H9 (cell line): ENCODE measurements at regions not wholly inside any gene's neighbourhood (a gene's known extent, or its start where the extent isn't known, plus 50 kb on each side); places are given as distances from the start of the nearest gene placed in this dataset.
"Not testable (repeated sequence)": the region's sequence is repeated elsewhere in the genome, so short reads cannot be mapped to it uniquely, and the experiment has no call there.

Source experiments
- DNase-seq: peaks from one replicate; pipeline ENCODE4 v3.0.0-alpha.2; 2017
- H2AFZ ChIP-seq: one replicate; pipeline ENCODE4 v1.6.1; 2013; ENCODE audit warnings: mild to moderate bottlenecking, low read length, control low read depth, moderate library complexity
- H2AK5ac ChIP-seq: 2 replicates; pipeline ENCODE4 v1.6.1; 2013; ENCODE audit warnings: low read length, control low read depth, mixed read lengths; ENCODE audit not compliant: insufficient read length
- H2BK120ac ChIP-seq: one replicate; pipeline ENCODE4 v1.6.1; 2013; ENCODE audit warnings: low read depth, mild to moderate bottlenecking, low read length, control low read depth, inconsistent platforms; ENCODE audit not compliant: poor library complexity, severe bottlenecking
- H2BK12ac ChIP-seq: 2 replicates; pipeline ENCODE4 v1.6.1; 2013; ENCODE audit warnings: low read length, control low read depth, mixed read lengths, low read depth; ENCODE audit not compliant: insufficient read length
- H2BK15ac ChIP-seq: 2 replicates; pipeline ENCODE4 v1.6.1; 2013; ENCODE audit warnings: low read depth, low read length, control low read depth
- H2BK20ac ChIP-seq: one replicate; pipeline ENCODE4 v1.6.1; 2013; ENCODE audit warnings: low read depth, mild to moderate bottlenecking, low read length, control low read depth, inconsistent platforms; ENCODE audit not compliant: poor library complexity, severe bottlenecking
- H2BK5ac ChIP-seq: 2 replicates; pipeline ENCODE4 v1.6.1; 2013; ENCODE audit warnings: low read length, control low read depth, mixed read lengths; ENCODE audit not compliant: insufficient read length
- H3K14ac ChIP-seq: 2 replicates; pipeline ENCODE4 v1.6.1; 2013; ENCODE audit warnings: low read length, control low read depth; ENCODE audit not compliant: insufficient read depth
- H3K18ac ChIP-seq: 2 replicates; pipeline ENCODE4 v1.6.1; 2013; ENCODE audit warnings: low read depth, mild to moderate bottlenecking, mixed read lengths, low read length, control low read depth; ENCODE audit not compliant: insufficient read length
- H3K23ac ChIP-seq: 2 replicates; pipeline ENCODE4 v1.6.1; 2013; ENCODE audit warnings: low read length, control low read depth, mixed read lengths, low read depth; ENCODE audit not compliant: insufficient read length
- H3K23me2 ChIP-seq: 2 replicates; pipeline ENCODE4 v1.6.1; 2013; ENCODE audit warnings: low read depth, mild to moderate bottlenecking, mixed read lengths, low read length, control low read depth; ENCODE audit not compliant: insufficient read length, poor library complexity, severe bottlenecking
- H3K27ac ChIP-seq: 2 replicates; pipeline ENCODE4 v1.5.1; 2013; ENCODE audit warnings: low read length, control low read depth, mixed read lengths, low read depth; ENCODE audit not compliant: insufficient read length
- H3K27me3 ChIP-seq: 2 replicates; pipeline ENCODE4 v1.6.1; 2013; ENCODE audit warnings: low read length, control low read depth, inconsistent platforms; ENCODE audit not compliant: insufficient read depth
- H3K4ac ChIP-seq: 2 replicates; pipeline ENCODE4 v1.6.1; 2013; ENCODE audit warnings: low read depth, mild to moderate bottlenecking, control low read depth, inconsistent platforms, low read length, moderate library complexity
- H3K4me1 ChIP-seq: 2 replicates; pipeline ENCODE4 v1.6.1; 2013; ENCODE audit warnings: low read length, control low read depth, inconsistent platforms; ENCODE audit not compliant: insufficient read depth
- H3K4me2 ChIP-seq: 2 replicates; pipeline ENCODE4 v1.6.1; 2013; ENCODE audit warnings: low read length, control low read depth, mixed read lengths; ENCODE audit not compliant: insufficient read length, insufficient read depth
- H3K56ac ChIP-seq: 2 replicates; pipeline ENCODE4 v1.6.1; 2013; ENCODE audit warnings: low read depth, mild to moderate bottlenecking, mixed read lengths, low read length, control low read depth; ENCODE audit not compliant: insufficient read length
- H3K79me1 ChIP-seq: 2 replicates; pipeline ENCODE4 v1.6.1; 2013; ENCODE audit warnings: low read depth, mild to moderate bottlenecking, moderate library complexity, low read length, control low read depth, inconsistent platforms; ENCODE audit not compliant: insufficient read depth, poor library complexity, severe bottlenecking
- H3K79me2 ChIP-seq: 2 replicates; pipeline ENCODE4 v1.6.1; 2013; ENCODE audit warnings: low read length, control low read depth, inconsistent platforms; ENCODE audit not compliant: insufficient read depth
- H3K9ac ChIP-seq: 2 replicates; pipeline ENCODE4 v1.6.1; 2013; ENCODE audit warnings: low read length, control low read depth, mixed read lengths; ENCODE audit not compliant: insufficient read length; ENCODE audit errors: extremely low read depth
- H3K9me3 ChIP-seq: one replicate; pipeline ENCODE4 v1.6.1; 2013; ENCODE audit warnings: low read depth, low read length, inconsistent platforms; ENCODE audit not compliant: control insufficient read depth
- H3T11ph ChIP-seq: one replicate; pipeline ENCODE4 v1.6.1; 2013; ENCODE audit warnings: mild to moderate bottlenecking, low read length, control low read depth, inconsistent platforms
- H4K20me1 ChIP-seq: one replicate; pipeline ENCODE4 v1.6.1; 2013; ENCODE audit not compliant: control insufficient read depth, insufficient read length, insufficient read depth
- H4K5ac ChIP-seq: 2 replicates; pipeline ENCODE4 v1.6.1; 2013; ENCODE audit warnings: low read depth, mild to moderate bottlenecking, mixed read lengths, low read length, control low read depth; ENCODE audit not compliant: insufficient read length
- H4K8ac ChIP-seq: replicated peaks from 2 replicates; pipeline ENCODE4 v1.6.1; 2013; ENCODE audit warnings: low read length, control low read depth, mixed read lengths, low read depth; ENCODE audit not compliant: insufficient read length
- H4K91ac ChIP-seq: 2 replicates; pipeline ENCODE4 v1.6.1; 2013; ENCODE audit warnings: low read depth, mild to moderate bottlenecking, moderate library complexity, mixed read lengths, low read length, control low read depth; ENCODE audit not compliant: insufficient read length
- H3K27ac Mint-ChIP-seq, 3 experiments: 2 replicates in 2 of 3; 3 replicates in 1 of 3; pipeline ENCODE4 v1.8.0; 2020 to 2021; ENCODE audit warnings: mixed read lengths in 3 of 3, mild to moderate bottlenecking in 1 of 3, moderate library complexity in 1 of 3
- H3K27me3 Mint-ChIP-seq: 2 replicates; pipeline ENCODE4 v1.8.0; 2021; ENCODE audit warnings: low read depth, mild to moderate bottlenecking, moderate library complexity, mixed read lengths
- H3K36me3 Mint-ChIP-seq, 3 experiments: 2 replicates in 2 of 3; 3 replicates in 1 of 3; pipeline ENCODE4 v1.8.0; 2020 to 2021; ENCODE audit warnings: low read depth in 3 of 3, mixed read lengths in 3 of 3; ENCODE audit not compliant: insufficient read depth in 1 of 3
- H3K4me1 Mint-ChIP-seq, 2 experiments: 2 replicates each; pipeline ENCODE4 v1.8.0; 2020; ENCODE audit warnings: mixed read lengths in 2 of 2
- H3K4me3 Mint-ChIP-seq, 2 experiments: 2 replicates in 1 of 2; 3 replicates in 1 of 2; pipeline ENCODE4 v1.8.0; 2020 to 2021; ENCODE audit warnings: mild to moderate bottlenecking in 2 of 2, mixed read lengths in 2 of 2, moderate library complexity in 1 of 2
- H3K9me3 Mint-ChIP-seq, 2 experiments: 2 replicates in 1 of 2; 3 replicates in 1 of 2; pipeline ENCODE4 v1.8.0; 2020; ENCODE audit warnings: mild to moderate bottlenecking in 2 of 2, mixed read lengths in 2 of 2, moderate library complexity in 1 of 2
- CTCF ChIP-seq: fragments of 200-600 bp; sonication (generic); conservative IDR thresholded peaks from 3 replicates; pipeline ENCODE4 v1.8.0; 2021; ENCODE audit warnings: antibody characterized with exemption, mild to moderate bottlenecking
- WGBS: extraction: QIAGEN DNeasy Blood & Tissue Kit; methylation state at CpG from one replicate; pipeline ENCODE4 v1.1.7; 2013; ENCODE audit warnings: missing lambda C conversion rate, low lambda C conversion rate, mixed read lengths; ENCODE audit not compliant: insufficient read length; ENCODE audit errors: extremely low coverage; 5-methylcytosine and 5-hydroxymethylcytosine counted together

- no peaks in the 10 kb centered on the region for H4K20me1 ChIP-seq
- no peaks in the 10 kb centered on the region for H3K79me1 ChIP-seq
- no peak for DNase-seq
- H3K27ac ChIP-seq = no peak overlapping the region
- Mint-ChIP-seq H3K4me3 (no peak overlapping the region), H3K27me3 (peaks cover 4% of the 10 kb centered on the region), H3K9me3 (peaks cover 18 to 19% of the 10 kb centered on the region in 2 experiments), H3K4me1 (peaks cover 18 to 24% of the 10 kb centered on the region in 2 experiments), H3K36me3 (peaks cover 10 to 17% (median 13%) of the 10 kb centered on the region in 3 experiments; a peak in 5 of 7 replicates), H3K27ac (no peak overlapping the region)
- H3T11ph ChIP-seq = no peak overlapping the region
- H3K14ac ChIP-seq = no peak overlapping the region
- no peak overlapping the region for H3K56ac ChIP-seq
- H2BK12ac ChIP-seq = no peak overlapping the region
- no peak overlapping the region for H2AFZ ChIP-seq
- no peaks in the 10 kb centered on the region for H3K27me3 ChIP-seq
- H3K4me1 ChIP-seq = peaks cover 2% of the 10 kb centered on the region; the same call in 1 of the 2 replicates
- no peak for TF ChIP-seq CTCF
- H2BK20ac ChIP-seq = no peak overlapping the region
- no peak overlapping the region for H4K5ac ChIP-seq
- H3K79me2 ChIP-seq = no peaks in the 10 kb centered on the region
- no CpG with 5 or more reads among the region's 3 CpGs for WGBS
- no peaks in the 10 kb centered on the region for H3K9me3 ChIP-seq
- no peaks in the 10 kb centered on the region for H3K23me2 ChIP-seq
- H2BK5ac ChIP-seq = no peak overlapping the region
- H3K18ac ChIP-seq = no peak overlapping the region
- H3K9ac ChIP-seq = no peak overlapping the region
- no peak overlapping the region for H3K4ac ChIP-seq
- no peak overlapping the region for H2BK120ac ChIP-seq
- no peak overlapping the region for H3K4me2 ChIP-seq
- H4K91ac ChIP-seq = no peak overlapping the region
- H4K8ac ChIP-seq = no peak overlapping the region
- H2AK5ac ChIP-seq = no peak overlapping the region
- no peak overlapping the region for H3K23ac ChIP-seq
- H2BK15ac ChIP-seq = no peak overlapping the region
Observed at GRCh38 chr6:158892266-158892665, 73.1 kb upstream of the EZR start.

GRCh38 chr6:158891560-158891959, 72.4 kb upstream of the EZR start:
- H3K23ac ChIP-seq, H3K4me2 ChIP-seq, H3K27me3 Mint-ChIP-seq, H2BK12ac ChIP-seq, DNase-seq, H3T11ph ChIP-seq, H3K79me1 ChIP-seq, H3K4ac ChIP-seq, H2BK120ac ChIP-seq, H3K23me2 ChIP-seq, H3K9ac ChIP-seq, H2BK15ac ChIP-seq, H3K9me3 ChIP-seq, H3K27me3 ChIP-seq, H2AK5ac ChIP-seq, H3K18ac ChIP-seq, H3K79me2 ChIP-seq, H2BK20ac ChIP-seq, H4K20me1 ChIP-seq, H3K56ac ChIP-seq, H4K5ac ChIP-seq, H2BK5ac ChIP-seq, H3K27ac ChIP-seq, H3K27ac Mint-ChIP-seq, H3K4me3 Mint-ChIP-seq, H3K14ac ChIP-seq, H4K8ac ChIP-seq, H2AFZ ChIP-seq, H4K91ac ChIP-seq, H3K4me1 ChIP-seq: not testable (repeated sequence)
- no CpG with 5 or more reads among the region's 6 CpGs for WGBS
- peaks cover 19 to 23% of the 10 kb centered on the region in 2 experiments for H3K9me3 Mint-ChIP-seq
- peaks cover 23 to 31% of the 10 kb centered on the region in 2 experiments for H3K4me1 Mint-ChIP-seq
- peaks cover 10 to 19% (median 15%) of the 10 kb centered on the region in 3 experiments; a peak in 5 of 7 replicates for H3K36me3 Mint-ChIP-seq
